Motor neuron (in vitro differentiated cells): ENCODE measurements at regions not wholly inside any gene's neighbourhood (a gene's known extent, or its start where the extent isn't known, plus 50 kb on each side); places are given as distances from the start of the nearest gene placed in this dataset.

Experiments used
- ATAC-seq, 8 experiments: fragments of 200-7000 bp; cut with Tn5 transposase; replicated peaks in 6 of 8; 2 replicates each; pipeline ENCODE4 v1.8.0; 2021; ENCODE audit warnings: mild to moderate bottlenecking in 8 of 8, moderate library complexity in 8 of 8
- H3K27ac ChIP-seq, 2 donors: fragments of 250-450 bp; sonication (Bioruptor Pico); 2 replicates each; pipeline ENCODE4 v1.9.0; 2021; ENCODE audit warnings: antibody characterized with exemption in 2 of 2, mild to moderate bottlenecking in 2 of 2, moderate library complexity in 1 of 2
- H3K4me1 ChIP-seq, 2 donors: fragments of 250-450 bp; sonication (Bioruptor Pico); replicated peaks in 1 of 2; 2 replicates each; pipeline ENCODE4 v1.6.1; 2021; ENCODE audit warnings: antibody characterized with exemption in 2 of 2, mild to moderate bottlenecking in 2 of 2, moderate library complexity in 1 of 2
- H3K4me3 ChIP-seq, 5 donors: fragments of 250-450 bp; sonication (Bioruptor Pico); 2 replicates each; pipeline ENCODE4 v1.9.0; 2021; ENCODE audit warnings: antibody characterized with exemption in 5 of 5, mild to moderate bottlenecking in 5 of 5, moderate library complexity in 4 of 5
- WGBS, 10 experiments: fragments of 450-650 bp; shearing (Covaris generic); methylation state at CpG; one replicate each; pipeline ENCODE4 v1.0.0; 2022; 5-methylcytosine and 5-hydroxymethylcytosine counted together
- in situ Hi-C, 9 experiments: fragments of 400-800 bp; cut with MboI; loops; one replicate each; pipeline ENCODE4 v1.15.0; 2021; ENCODE audit warnings: low sequenced_read_pairs in 9 of 9, low pct_unique_long_range_greater_than_20kb in 2 of 9; ENCODE audit not compliant: unreplicated experiment in 9 of 9

- Histone ChIP-seq H3K27ac (no peak overlapping the region), H3K4me3 (no peak overlapping the region), H3K4me1 (peaks cover 0 to 8% of the 10 kb centered on the region in 2 donors)
- in situ Hi-C loops: no loop called here
- ATAC-seq: no peak
- 11 to 100% (median 84%) methylated on average over 1 of the region's 1 CpG; no CpG with 5 or more reads in 2 of the 10 experiments for WGBS, 10 experiments
Observed at GRCh38 chr14:26130690-26131089, 467.1 kb downstream of the NOVA1 start.

GRCh38 chr14:26128931-26129671 is 468.7 kb downstream of the NOVA1 start:
- no peak for ATAC-seq
- in situ Hi-C loops: no loop called here
- no peak overlapping the region for H3K27ac ChIP-seq
- no peaks in the 10 kb centered on the region for H3K4me1 ChIP-seq
- WGBS, 10 experiments: 0 to 100% (median 79%) methylated on average over 1 to 4 of the region's 4 CpGs; no CpG with 5 or more reads in 1 of the 10 experiments
- H3K4me3 ChIP-seq: no peak overlapping the region

GRCh38 chr14:26124896-26125438 is 472.9 kb downstream of the NOVA1 start:
- H3K4me3 ChIP-seq: no peak overlapping the region
- 0 to 85% (median 51%) methylated on average over 1 to 2 of the region's 2 CpGs; no CpG with 5 or more reads in 2 of the 10 experiments for WGBS, 10 experiments
- H3K27ac ChIP-seq: no peak overlapping the region
- no peak for ATAC-seq
- H3K4me1 ChIP-seq: peaks cover 0 to 3% of the 10 kb centered on the region in 2 donors
- in situ Hi-C loops: no loop called here

GRCh38 chr14:26123459-26123858 is 474.4 kb downstream of the NOVA1 start:
- in situ Hi-C loops: no loop called here
- no peak overlapping the region for H3K27ac ChIP-seq
- no peak for ATAC-seq
- 0 to 100% (median 79%) methylated on average over 1 to 2 of the region's 2 CpGs; no CpG with 5 or more reads in 1 of the 10 experiments for WGBS, 10 experiments
- no peak overlapping the region for H3K4me3 ChIP-seq
- H3K4me1 ChIP-seq: peaks cover 0 to 3% of the 10 kb centered on the region in 2 donors

- ATAC-seq: no peak
- Histone ChIP-seq H3K27ac (no peak overlapping the region), H3K4me3 (no peak overlapping the region), H3K4me1 (peaks cover 0 to 3% of the 10 kb centered on the region in 2 donors)
- in situ Hi-C loops: no loop called here
- 44 to 100% (median 93%) methylated on average over 1 to 3 of the region's 3 CpGs for WGBS, 10 experiments
Observed at GRCh38 chr14:26121181-26121580, 476.7 kb downstream of the NOVA1 start.

GRCh38 chr14:26113911-26114640 is 483.8 kb downstream of the NOVA1 start:
- no peak overlapping the region for H3K4me3 ChIP-seq
- in situ Hi-C loops: no loop called here
- 0 to 67% (median 19%) methylated on average over 1 to 3 of the region's 3 CpGs for WGBS, 10 experiments
- no peak overlapping the region for H3K27ac ChIP-seq
- ATAC-seq: peak in 1 of 8 experiments; percentile 27
- peaks cover 0 to 18% of the 10 kb centered on the region in 2 donors for H3K4me1 ChIP-seq

- H3K4me1 ChIP-seq: peaks cover 0 to 11% of the 10 kb centered on the region in 2 donors
- peak in 5 of 8 experiments; percentile 59 to 87 (median 82) for ATAC-seq
- H3K4me3 ChIP-seq: no peak overlapping the region
- H3K27ac ChIP-seq: no peak overlapping the region
- in situ Hi-C loops: no loop called here
- 0 to 70% (median 20%) methylated on average over 1 to 2 of the region's 2 CpGs; no CpG with 5 or more reads in 1 of the 10 experiments for WGBS, 10 experiments
Observed at GRCh38 chr14:26104717-26105116, 493.1 kb downstream of the NOVA1 start.

- in situ Hi-C loops: no loop called here
- H3K4me1 ChIP-seq: peaks cover 9 to 28% of the 10 kb centered on the region in 2 donors
- no peak overlapping the region for H3K4me3 ChIP-seq
- ATAC-seq: no peak
- no peak overlapping the region for H3K27ac ChIP-seq
- WGBS, 10 experiments: 13 to 65% (median 43%) methylated on average over 1 to 4 of the region's 4 CpGs
Observed at GRCh38 chr14:26097852-26098251, 500.0 kb downstream of the NOVA1 start.

GRCh38 chr14:26088275-26088674 is 509.6 kb downstream of the NOVA1 start:
- no peak overlapping the region for H3K4me3 ChIP-seq
- in situ Hi-C loops: no loop called here
- 0 to 17% (median 6%) methylated on average over 1 to 2 of the region's 2 CpGs; no CpG with 5 or more reads in 2 of the 10 experiments for WGBS, 10 experiments
- no peak for ATAC-seq
- H3K4me1 ChIP-seq: no peaks in the 10 kb centered on the region
- no peak overlapping the region for H3K27ac ChIP-seq

- in situ Hi-C loops: no loop called here
- 49 to 100% (median 78%) methylated on average over 3 to 9 of the region's 10 CpGs; no CpG with 5 or more reads in 1 of the 10 experiments for WGBS, 10 experiments
- ATAC-seq: no peak
- Histone ChIP-seq H3K27ac (no peak overlapping the region), H3K4me1 (peaks cover 0 to 4% of the 10 kb centered on the region in 2 donors), H3K4me3 (no peak overlapping the region)
Observed at GRCh38 chr14:26081043-26081442, 516.8 kb downstream of the NOVA1 start.

- Histone ChIP-seq H3K27ac (no peak overlapping the region), H3K4me3 (no peak overlapping the region), H3K4me1 (peaks cover 0 to 4% of the 10 kb centered on the region in 2 donors)
- ATAC-seq: peak in 3 of 8 experiments; percentile 32 to 82 (median 32)
- WGBS, 10 experiments: 0 to 94% (median 65%) methylated on average over 1 to 2 of the region's 2 CpGs; no CpG with 5 or more reads in 1 of the 10 experiments
- in situ Hi-C loops: no loop called here
Observed at GRCh38 chr14:26078561-26078960, 519.3 kb downstream of the NOVA1 start.

GRCh38 chr14:26074892-26075291 is 522.9 kb downstream of the NOVA1 start:
- Histone ChIP-seq H3K4me1 (peaks cover 4 to 17% of the 10 kb centered on the region in 2 donors), H3K27ac (no peak overlapping the region), H3K4me3 (no peak overlapping the region)
- 11 to 100% (median 86%) methylated on average over 1 to 2 of the region's 2 CpGs; no CpG with 5 or more reads in 1 of the 10 experiments for WGBS, 10 experiments
- no peak for ATAC-seq
- in situ Hi-C loops: no loop called here

- WGBS, 10 experiments: 0 to 64% (median 25%) methylated on average over 1 to 3 of the region's 3 CpGs; no CpG with 5 or more reads in 4 of the 10 experiments
- in situ Hi-C loops: no loop called here
- Histone ChIP-seq H3K4me3 (no peak overlapping the region), H3K4me1 (peaks cover 0 to 25% of the 10 kb centered on the region in 2 donors), H3K27ac (no peak overlapping the region)
- ATAC-seq: peak in 5 of 8 experiments; percentile 67 to 98 (median 98)
Observed at GRCh38 chr14:26070443-26070842, 527.4 kb downstream of the NOVA1 start.
